HG02623 (cell line): ENCODE measurements at regions not wholly inside any gene's neighbourhood (a gene's known extent, or its start where the extent isn't known, plus 50 kb on each side); places are given as distances from the start of the nearest gene placed in this dataset.

ENCODE experiments used
- ATAC-seq: cut with Tn5 transposase; IDR thresholded peaks from one replicate; pipeline ENCODE4 v1.9.1; 2021; ENCODE audit warnings: moderate library complexity; ENCODE audit not compliant: unreplicated experiment

GRCh38 chr4:13840502-13841190, 213.1 kb upstream of the BOD1L1 start:
- no peak for ATAC-seq

GRCh38 chr4:13844740-13845139, 217.2 kb upstream of the BOD1L1 start:
- no peak for ATAC-seq

- no peak for ATAC-seq
Measured at GRCh38 chr4:13849778-13850177, 222.3 kb upstream of the BOD1L1 start.

- no peak for ATAC-seq
Measured at GRCh38 chr4:13851085-13851940, 223.8 kb upstream of the BOD1L1 start.

- ATAC-seq = no peak
Measured at GRCh38 chr4:13852411-13852810, 224.9 kb upstream of the BOD1L1 start.

GRCh38 chr4:13856387-13856786, 228.9 kb upstream of the BOD1L1 start:
- ATAC-seq = no peak

- ATAC-seq = no peak
Measured at GRCh38 chr4:13857397-13857796, 229.9 kb upstream of the BOD1L1 start.

GRCh38 chr4:13857800-13858199, 230.3 kb upstream of the BOD1L1 start:
- no peak for ATAC-seq

- ATAC-seq = no peak
Measured at GRCh38 chr4:13859423-13859822, 231.9 kb upstream of the BOD1L1 start.

- ATAC-seq = no peak
Measured at GRCh38 chr4:13860126-13860525, 232.6 kb upstream of the BOD1L1 start.

GRCh38 chr4:13865871-13866669, 238.5 kb upstream of the BOD1L1 start:
- no peak for ATAC-seq

GRCh38 chr4:13866881-13867280, 239.4 kb upstream of the BOD1L1 start:
- ATAC-seq = no peak

GRCh38 chr4:13872155-13872554, 244.6 kb upstream of the BOD1L1 start:
- no peak for ATAC-seq

GRCh38 chr4:13872955-13873354, 245.4 kb upstream of the BOD1L1 start:
- ATAC-seq = no peak

GRCh38 chr4:13875181-13875580, 247.7 kb upstream of the BOD1L1 start:
- no peak for ATAC-seq

- no peak for ATAC-seq
Measured at GRCh38 chr4:13876131-13876530, 248.6 kb upstream of the BOD1L1 start.

GRCh38 chr4:13876940-13877339, 249.4 kb upstream of the BOD1L1 start:
- ATAC-seq = no peak

- no peak for ATAC-seq
Measured at GRCh38 chr4:13877626-13878025, 250.1 kb upstream of the BOD1L1 start.

GRCh38 chr4:13881892-13882291, 254.4 kb upstream of the BOD1L1 start:
- no peak for ATAC-seq

- ATAC-seq = no peak
Measured at GRCh38 chr4:13887010-13887409, 259.5 kb upstream of the BOD1L1 start.

GRCh38 chr4:13888112-13888511, 260.6 kb upstream of the BOD1L1 start:
- ATAC-seq = no peak

GRCh38 chr4:13891544-13891939, 264.0 kb upstream of the BOD1L1 start:
- no peak for ATAC-seq
